B cell (primary cell): ENCODE measurements at regions not wholly inside any gene's neighbourhood (a gene's known extent, or its start where the extent isn't known, plus 50 kb on each side); places are given as distances from the start of the nearest gene placed in this dataset.

Experiments
- ATAC-seq: fragments of 200-7000 bp; cut with Tn5 transposase; one replicate; pipeline ENCODE4 v1.10.0; 2021; ENCODE audit warnings: low read depth, mild to moderate bottlenecking, moderate number of reproducible peaks, moderate library complexity
- CTCF ChIA-PET: fragments of 350-600 bp; sonication (Branson Sonifier 250); formaldehyde crosslinking; loops from one replicate; lab custom pipeline; 2021; ENCODE audit warnings: antibody characterized with exemption, inconsistent platforms; lab: Charles Lee
- POLR2A ChIA-PET: fragments of 350-600 bp; sonication (Branson Sonifier 250); formaldehyde crosslinking; loops from one replicate; lab custom pipeline; 2021; ENCODE audit warnings: antibody characterized with exemption; lab: Charles Lee
- DNase-seq: peaks from one replicate; pipeline ENCODE4 v3.0.0; 2013
- H2AFZ ChIP-seq: 2 replicates; pipeline ENCODE4 v1.6.1; 2012; ENCODE audit warnings: mild to moderate bottlenecking, low read depth, low read length; ENCODE audit not compliant: insufficient read depth, poor library complexity, severe bottlenecking
- H3K27ac ChIP-seq, 2 donors: 1 replicate in 1 of 2; 2 replicates in 1 of 2; pipeline ENCODE4 v1.5.1; 2012 to 2013; ENCODE audit warnings: low read length in 2 of 2, mild to moderate bottlenecking in 2 of 2, moderate library complexity in 1 of 2
- H3K27me3 ChIP-seq, 4 experiments: fragments of 200-600 bp in 1 of 4; sonication (generic) in 1 of 4; replicated peaks in 1 of 4; 1 replicate in 2 of 4; 2 replicates in 2 of 4; pipeline versions ENCODE4 v1.6.1 to v1.7.0; 2013 to 2016; ENCODE audit warnings: low read length in 3 of 4, mild to moderate bottlenecking in 2 of 4, mixed read lengths in 1 of 4, moderate library complexity in 1 of 4; ENCODE audit not compliant: insufficient read depth in 4 of 4, control insufficient read depth in 3 of 4; ENCODE audit errors: control extremely low read depth in 1 of 4
- H3K36me3 ChIP-seq, 2 experiments: replicated peaks in 1 of 2; 1 replicate in 1 of 2; 2 replicates in 1 of 2; pipeline versions ENCODE4 v1.6.1 to v1.7.1; 2013; ENCODE audit warnings: low read length in 1 of 2; ENCODE audit not compliant: insufficient read depth in 2 of 2, control insufficient read depth in 1 of 2; ENCODE audit errors: control extremely low read depth in 1 of 2, extremely low read depth in 1 of 2
- H3K4me1 ChIP-seq, 2 donors: fragments of 200-600 bp in 1 of 2; sonication (generic) in 1 of 2; 1 replicate in 1 of 2; 2 replicates in 1 of 2; pipeline versions ENCODE4 v1.5.1 to v1.6.1; 2013 to 2017; ENCODE audit warnings: low read length in 2 of 2; ENCODE audit not compliant: control insufficient read depth in 2 of 2, insufficient read depth in 2 of 2
- H3K4me2 ChIP-seq: replicated peaks from 2 replicates; pipeline ENCODE3; 2012; ENCODE audit warnings: mild to moderate bottlenecking, low read depth, low read length; ENCODE audit not compliant: poor library complexity, severe bottlenecking
- H3K4me3 ChIP-seq, 5 experiments: fragments of 200-600 bp in 1 of 5; sonication (generic) in 1 of 5; 1 replicate in 3 of 5; 2 replicates in 2 of 5; pipeline versions ENCODE4 v1.5.1 to v1.7.0; 2011 to 2016; ENCODE audit warnings: low read length in 4 of 5, mild to moderate bottlenecking in 4 of 5, low read depth in 2 of 5, control low read depth in 1 of 5, moderate library complexity in 1 of 5; ENCODE audit not compliant: insufficient read depth in 1 of 5; ENCODE audit errors: control extremely low read depth in 1 of 5, extremely low read depth in 1 of 5
- H3K79me2 ChIP-seq: fragments of 200-600 bp; sonication (generic); one replicate; pipeline ENCODE4 v1.6.0; 2016; ENCODE audit warnings: low read length; ENCODE audit not compliant: control insufficient read depth, insufficient read depth
- H3K9ac ChIP-seq: fragments of 200-600 bp; sonication (generic); 2 replicates; pipeline ENCODE4 v1.6.1; 2017; ENCODE audit warnings: mild to moderate bottlenecking, low read length, moderate library complexity
- H3K9me3 ChIP-seq, 3 donors: one replicate each; pipeline versions ENCODE4 v1.6.1 to v1.7.1; 2013; ENCODE audit warnings: low read length in 2 of 3; ENCODE audit not compliant: control insufficient read depth in 2 of 3, insufficient read depth in 1 of 3; ENCODE audit errors: control extremely low read depth in 1 of 3
- H4K20me1 ChIP-seq: 2 replicates; pipeline ENCODE4 v1.6.0; 2012; ENCODE audit warnings: mild to moderate bottlenecking, low read length; ENCODE audit not compliant: insufficient read depth, control insufficient read depth, poor library complexity, severe bottlenecking
- H3K27ac Mint-ChIP-seq: one replicate; pipeline ENCODE4 v1.8.0; 2021; ENCODE audit warnings: mixed read lengths
- H3K27me3 Mint-ChIP-seq: one replicate; pipeline ENCODE4 v1.8.0; 2021; ENCODE audit warnings: mixed read lengths
- H3K4me1 Mint-ChIP-seq: one replicate; pipeline ENCODE4 v1.8.0; 2021; ENCODE audit warnings: mixed read lengths
- H3K4me3 Mint-ChIP-seq: one replicate; pipeline ENCODE4 v1.8.0; 2021; ENCODE audit warnings: mixed read lengths
- H3K9me3 Mint-ChIP-seq: one replicate; pipeline ENCODE4 v1.8.0; 2022; ENCODE audit warnings: mixed read lengths; ENCODE audit not compliant: insufficient read depth
- CTCF ChIP-seq: fragments of 200-600 bp; IDR thresholded peaks from one replicate; pipeline ENCODE4 v1.8.0; 2022; ENCODE audit warnings: antibody characterized with exemption, mild to moderate bottlenecking
- EZH2 ChIP-seq: IDR thresholded peaks from 2 replicates; pipeline ENCODE4 v1.6.1; 2012; ENCODE audit warnings: borderline replicate concordance, low read depth, mild to moderate bottlenecking, moderate library complexity, low read length; ENCODE audit not compliant: insufficient read depth, poor library complexity, severe bottlenecking
- WGBS: methylation state at CpG from one replicate; pipeline ENCODE4 v1.1.5; 2013; ENCODE audit warnings: missing lambda C conversion rate; ENCODE audit not compliant: insufficient coverage; 5-methylcytosine and 5-hydroxymethylcytosine counted together
- intact Hi-C: fragments of 100-400 bp; cut with micrococcal nuclease; formaldehyde crosslinking; loops from one replicate; pipeline ENCODE4 v1.10.0; 2022

- Mint-ChIP-seq H3K9me3 (no peaks in the 10 kb centered on the region), H3K27me3 (no peaks in the 10 kb centered on the region), H3K27ac (no peak overlapping the region), H3K4me1 (no peaks in the 10 kb centered on the region), H3K4me3 (no peak overlapping the region)
- Histone ChIP-seq H3K27ac (no peak overlapping the region), H3K9me3 (no peaks in the 10 kb centered on the region), H3K9ac (no peak overlapping the region), H3K4me2 (no peak overlapping the region), H3K36me3 (no peaks in the 10 kb centered on the region), H3K27me3 (no peaks in the 10 kb centered on the region), H2AFZ (no peak overlapping the region), H3K4me1 (peaks cover 0 to 3% of the 10 kb centered on the region in 2 donors), H3K79me2 (no peaks in the 10 kb centered on the region), H4K20me1 (no peaks in the 10 kb centered on the region), H3K4me3 (no peak overlapping the region)
- CTCF ChIA-PET: no interaction called here
- no peak for DNase-seq
- POLR2A ChIA-PET: no interaction called here
- 96% methylated on average over 4 of the region's 4 CpGs for whole genome bisulfite sequencing
- no peak for TF ChIP-seq CTCF
- no peak for TF ChIP-seq EZH2
- intact Hi-C loops: no loop called here
- no peak for ATAC-seq
Measured at GRCh38 chr3:28140664-28141063, 100.8 kb upstream of the CMC1 start.

DNA sequence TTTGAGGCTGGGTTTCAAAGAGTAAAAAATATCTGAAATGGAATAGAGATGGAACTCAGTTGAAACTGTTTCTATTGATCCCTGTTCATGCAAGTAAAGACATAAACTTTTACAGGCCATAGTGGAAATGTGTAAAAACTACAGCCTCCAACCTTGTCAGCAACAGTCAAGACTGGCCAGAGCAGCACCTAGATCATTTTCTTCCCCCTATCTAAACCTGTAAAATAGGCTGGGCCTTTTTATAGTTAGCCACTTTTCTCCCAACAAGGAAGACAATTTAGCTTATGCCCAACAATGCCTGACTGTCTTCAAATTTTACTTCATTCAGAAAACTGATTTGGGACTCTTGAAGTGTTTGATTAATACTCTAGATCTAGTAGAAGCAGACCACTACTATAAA, 91.5 kb upstream of the CMC1 start:
- TF ChIP-seq EZH2: no peak
- Histone ChIP-seq H3K4me2 (no peak overlapping the region), H3K4me1 (peaks cover 0 to 6% of the 10 kb centered on the region in 2 donors), H3K4me3 (no peak overlapping the region), H4K20me1 (no peaks in the 10 kb centered on the region), H3K79me2 (no peaks in the 10 kb centered on the region), H3K27me3 (no peaks in the 10 kb centered on the region), H3K36me3 (no peaks in the 10 kb centered on the region), H3K27ac (no peak overlapping the region), H2AFZ (no peak overlapping the region), H3K9me3 (peaks cover 0 to 2% (median 1%) of the 10 kb centered on the region in 3 donors), H3K9ac (no peak overlapping the region)
- POLR2A ChIA-PET: no interaction called here
- H3K9me3 Mint-ChIP-seq: peaks cover 2% of the 10 kb centered on the region
- intact Hi-C loops: no loop called here
- H3K4me3 Mint-ChIP-seq: no peak overlapping the region
- H3K27me3 Mint-ChIP-seq: no peaks in the 10 kb centered on the region
- no peak for ATAC-seq
- no peak overlapping the region for H3K27ac Mint-ChIP-seq
- peaks cover 3% of the 10 kb centered on the region for H3K4me1 Mint-ChIP-seq
- DNase-seq: no peak
- CTCF ChIA-PET: no interaction called here
